ENCODE measurements at regions not wholly inside any gene's neighbourhood (a gene's known extent, or its start where the extent isn't known, plus 50 kb on each side); places are given as distances from the start of the nearest gene placed in this dataset.

- in situ Hi-C loops (cut with HindIII; ENCODE audit: low pct_unique_long_range_greater_than_20kb, low sequenced_read_pairs), result no loop called here
- no peak for ATAC-seq
- Histone ChIP-seq H3K4me3 (ENCODE audit: low read depth in 2 of 2, low read length in 2 of 2) (no peak overlapping the region), H3K27ac (ENCODE audit: low read length) (no peak overlapping the region), H3K36me3 (ENCODE audit: control insufficient read depth, insufficient read depth, low read length) (no peaks in the 10 kb centered on the region), H3K4me1 (ENCODE audit: control insufficient read depth, insufficient read depth, low read length) (no peaks in the 10 kb centered on the region), H3K27me3 (ENCODE audit: control insufficient read depth, insufficient read depth, low read length) (peaks cover 8% of the 10 kb centered on the region), H3K9me3 (ENCODE audit: control insufficient read depth, insufficient read depth, low read depth, low read length) (no peaks in the 10 kb centered on the region)
- POLR2A ChIA-PET, result no interaction called here
- intact Hi-C loops (cut with micrococcal nuclease; ENCODE audit: unreplicated experiment), result no loop called here
- no peak for TF ChIP-seq POLR2AphosphoS5 (IDR thresholded peaks at IDR 0.05; ENCODE audit: low read depth, low read length)
- no peak for TF ChIP-seq TCF7L2 (IDR thresholded peaks at IDR 0.05; ENCODE audit: low read depth, low read length)
- no peak for TF ChIP-seq REST (IDR thresholded peaks at IDR 0.05; ENCODE audit: insufficient read depth in 1 of 2, low read depth in 2 of 2, low read length in 1 of 2)
- TF ChIP-seq CTCF (IDR thresholded peaks at IDR 0.05), result no peak
- no peak for TF ChIP-seq SIN3A (IDR thresholded peaks at IDR 0.05; ENCODE audit: borderline replicate concordance, insufficient read depth, low read depth, low read length)
- CTCF ChIA-PET, result no interaction called here
- no TSS peak for BruUV-seq (replicated peaks)
- DNase-seq (ENCODE audit: low read depth, low spot score), result no peak
Measured at GRCh38 chr2:15058721-15059157, 426.2 kb downstream of the LRATD1 start.

DNA sequence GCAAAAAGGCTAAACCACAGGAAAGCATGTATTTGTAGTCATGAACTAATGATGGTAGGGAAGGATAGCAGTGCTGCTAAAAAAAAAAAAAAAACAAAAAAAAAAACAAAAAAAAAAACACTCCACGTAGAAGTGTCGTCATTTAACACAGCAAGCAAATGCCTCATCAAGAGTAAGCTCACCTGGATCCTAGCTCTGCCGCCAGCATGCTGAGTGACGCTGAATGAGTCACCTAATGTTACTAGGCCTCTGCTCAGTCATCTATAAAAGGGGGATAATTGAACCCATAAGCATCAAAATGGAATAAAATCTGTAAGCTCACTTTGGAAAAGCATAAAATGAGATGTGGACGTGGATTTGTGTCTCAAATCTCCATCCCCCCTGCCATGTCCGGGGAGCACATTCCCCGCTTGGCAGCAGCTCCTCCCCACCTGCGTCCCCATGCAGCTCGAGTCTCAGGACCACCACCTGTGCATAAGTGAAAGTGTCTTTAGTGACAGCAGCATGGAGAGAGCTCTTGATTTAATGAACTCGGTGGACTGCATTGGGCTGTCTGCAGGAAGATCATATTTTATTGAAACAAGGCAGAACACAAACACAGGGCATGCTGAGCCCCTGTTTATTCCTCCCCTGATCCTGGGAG is 427.5 kb downstream of the LRATD1 start:
- Histone ChIP-seq H3K27me3 (ENCODE audit: control insufficient read depth, insufficient read depth, low read length) (no peaks in the 10 kb centered on the region; the same call in 1 of the 2 replicates), H3K4me3 (ENCODE audit: low read depth in 2 of 2, low read length in 2 of 2) (no peak overlapping the region), H3K36me3 (ENCODE audit: control insufficient read depth, insufficient read depth, low read length) (no peaks in the 10 kb centered on the region), H3K9me3 (ENCODE audit: control insufficient read depth, insufficient read depth, low read depth, low read length) (no peaks in the 10 kb centered on the region), H3K27ac (ENCODE audit: low read length) (no peak overlapping the region), H3K4me1 (ENCODE audit: control insufficient read depth, insufficient read depth, low read length) (no peaks in the 10 kb centered on the region)
- no TSS peak for BruUV-seq (replicated peaks)
- DNase-seq (ENCODE audit: low read depth, low spot score) (no peak), ATAC-seq (no peak)
- in situ Hi-C loops (cut with HindIII; ENCODE audit: low pct_unique_long_range_greater_than_20kb, low sequenced_read_pairs) (no loop called here), intact Hi-C loops (cut with micrococcal nuclease; ENCODE audit: unreplicated experiment) (no loop called here)
- ChIA-PET CTCF (interaction anchor here (0.5 to 1.1 kb wide), 2 partner anchors 100 to 540 kb away, joined by 3 to 4 read pairs; no protein-coding TSS in a partner anchor), POLR2A (no interaction called here)
- TF ChIP-seq SIN3A (IDR thresholded peaks at IDR 0.05; ENCODE audit: borderline replicate concordance, insufficient read depth, low read depth, low read length), result no peak
- TF ChIP-seq REST (IDR thresholded peaks at IDR 0.05; ENCODE audit: insufficient read depth in 1 of 2, low read depth in 2 of 2, low read length in 1 of 2), result no peak
- no peak for TF ChIP-seq POLR2AphosphoS5 (IDR thresholded peaks at IDR 0.05; ENCODE audit: low read depth, low read length)
- TF ChIP-seq TCF7L2 (IDR thresholded peaks at IDR 0.05; ENCODE audit: low read depth, low read length), result no peak
- no peak for TF ChIP-seq CTCF (IDR thresholded peaks at IDR 0.05)

Measured in Panc1 (cell line).